ENCODE measurements at regions not wholly inside any gene's neighbourhood (a gene's known extent, or its start where the extent isn't known, plus 50 kb on each side); places are given as distances from the start of the nearest gene placed in this dataset.

DNA sequence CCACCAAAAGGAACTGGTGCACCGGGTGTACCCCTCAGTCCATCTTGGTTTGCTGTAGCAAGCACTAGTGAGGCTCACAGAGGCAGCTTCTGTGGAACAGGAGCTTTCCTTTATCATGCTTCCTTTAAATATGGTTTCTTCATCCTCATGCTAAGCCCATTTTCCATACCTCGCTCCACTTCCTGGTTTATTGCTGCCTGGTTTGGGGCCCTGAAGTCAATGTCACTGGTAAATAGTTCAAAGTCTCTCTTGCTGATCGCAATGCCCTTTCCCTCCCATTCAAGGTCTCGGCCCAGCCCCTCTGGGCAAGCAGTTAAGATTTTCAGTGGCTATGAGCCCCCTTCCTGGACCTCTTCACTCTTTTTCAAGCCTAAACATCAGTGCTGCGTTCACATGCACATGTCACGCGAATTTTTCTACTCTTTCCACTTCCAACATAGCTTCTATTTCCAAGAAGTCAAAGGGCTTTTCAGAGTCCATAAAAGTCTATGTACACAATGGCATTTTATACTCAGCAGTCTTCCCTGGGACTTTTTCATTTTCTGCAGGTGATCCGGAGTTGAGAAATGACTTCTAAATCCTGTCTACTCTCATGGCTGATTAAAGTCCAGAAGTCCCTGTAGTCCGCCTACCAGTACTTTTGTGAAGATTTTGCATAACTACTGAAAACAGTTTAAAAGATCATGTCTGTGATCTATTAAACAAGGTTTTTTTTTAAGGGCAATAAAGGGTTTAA, 323.8 kb upstream of the ZFHX3 start:
- TF ChIP-seq MYC (IDR thresholded peaks at IDR 0.05; ENCODE audit: insufficient read depth, insufficient read length, insufficient replicate concordance, low read length, severe bottlenecking) (no peak), ZZZ3 (IDR thresholded peaks at IDR 0.05; ENCODE audit: control insufficient read depth, insufficient read length, low read depth) (no peak), POLR2AphosphoS5 (IDR thresholded peaks at IDR 0.05; ENCODE audit: low read length) (no peak), TARDBP (IDR thresholded peaks at IDR 0.05; ENCODE audit: borderline replicate concordance) (no peak), EED (IDR thresholded peaks at IDR 0.05; ENCODE audit: low read depth) (no peak), POLR2A (IDR thresholded peaks at IDR 0.05; ENCODE audit: low read depth, low read length) (no peak), HDAC2 (IDR thresholded peaks at IDR 0.05) (no peak), CHD2 (IDR thresholded peaks at IDR 0.05; ENCODE audit: borderline replicate concordance, low read depth, low read length) (no peak), CREB1 (IDR thresholded peaks at IDR 0.05; ENCODE audit: low read depth) (no peak), TCF7 (IDR thresholded peaks at IDR 0.05; ENCODE audit: borderline replicate concordance) (no peak)
- TF ChIP-seq, protein P1, sequence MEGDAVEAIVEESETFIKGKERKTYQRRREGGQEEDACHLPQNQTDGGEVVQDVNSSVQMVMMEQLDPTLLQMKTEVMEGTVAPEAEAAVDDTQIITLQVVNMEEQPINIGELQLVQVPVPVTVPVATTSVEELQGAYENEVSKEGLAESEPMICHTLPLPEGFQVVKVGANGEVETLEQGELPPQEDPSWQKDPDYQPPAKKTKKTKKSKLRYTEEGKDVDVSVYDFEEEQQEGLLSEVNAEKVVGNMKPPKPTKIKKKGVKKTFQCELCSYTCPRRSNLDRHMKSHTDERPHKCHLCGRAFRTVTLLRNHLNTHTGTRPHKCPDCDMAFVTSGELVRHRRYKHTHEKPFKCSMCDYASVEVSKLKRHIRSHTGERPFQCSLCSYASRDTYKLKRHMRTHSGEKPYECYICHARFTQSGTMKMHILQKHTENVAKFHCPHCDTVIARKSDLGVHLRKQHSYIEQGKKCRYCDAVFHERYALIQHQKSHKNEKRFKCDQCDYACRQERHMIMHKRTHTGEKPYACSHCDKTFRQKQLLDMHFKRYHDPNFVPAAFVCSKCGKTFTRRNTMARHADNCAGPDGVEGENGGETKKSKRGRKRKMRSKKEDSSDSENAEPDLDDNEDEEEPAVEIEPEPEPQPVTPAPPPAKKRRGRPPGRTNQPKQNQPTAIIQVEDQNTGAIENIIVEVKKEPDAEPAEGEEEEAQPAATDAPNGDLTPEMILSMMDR (IDR thresholded peaks at IDR 0.05 in 2 of 3, conservative IDR thresholded peaks at IDR 0.05 in 1 of 3; ENCODE audit: control insufficient read depth in 2 of 3, extremely low read depth in 1 of 3, insufficient read depth in 1 of 3, low read depth in 3 of 3, low read length in 3 of 3): no peak
- TF ChIP-seq, protein P2, sequence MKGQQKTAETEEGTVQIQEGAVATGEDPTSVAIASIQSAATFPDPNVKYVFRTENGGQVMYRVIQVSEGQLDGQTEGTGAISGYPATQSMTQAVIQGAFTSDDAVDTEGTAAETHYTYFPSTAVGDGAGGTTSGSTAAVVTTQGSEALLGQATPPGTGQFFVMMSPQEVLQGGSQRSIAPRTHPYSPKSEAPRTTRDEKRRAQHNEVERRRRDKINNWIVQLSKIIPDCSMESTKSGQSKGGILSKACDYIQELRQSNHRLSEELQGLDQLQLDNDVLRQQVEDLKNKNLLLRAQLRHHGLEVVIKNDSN (IDR thresholded peaks at IDR 0.05; ENCODE audit: borderline replicate concordance, extremely low read length, insufficient read depth, low read depth, low read length): no peak
